SKM-1 treated with dmso at 0.1 percent for 144 hours (cell line): ENCODE measurements at regions not wholly inside any gene's neighbourhood (a gene's known extent, or its start where the extent isn't known, plus 50 kb on each side); places are given as distances from the start of the nearest gene placed in this dataset.

Experiments used
- DNase-seq: peaks from one replicate; lab custom pipeline; 2025; ENCODE audit not compliant: unreplicated experiment; lab: John Stamatoyannopoulos, UW

DNA sequence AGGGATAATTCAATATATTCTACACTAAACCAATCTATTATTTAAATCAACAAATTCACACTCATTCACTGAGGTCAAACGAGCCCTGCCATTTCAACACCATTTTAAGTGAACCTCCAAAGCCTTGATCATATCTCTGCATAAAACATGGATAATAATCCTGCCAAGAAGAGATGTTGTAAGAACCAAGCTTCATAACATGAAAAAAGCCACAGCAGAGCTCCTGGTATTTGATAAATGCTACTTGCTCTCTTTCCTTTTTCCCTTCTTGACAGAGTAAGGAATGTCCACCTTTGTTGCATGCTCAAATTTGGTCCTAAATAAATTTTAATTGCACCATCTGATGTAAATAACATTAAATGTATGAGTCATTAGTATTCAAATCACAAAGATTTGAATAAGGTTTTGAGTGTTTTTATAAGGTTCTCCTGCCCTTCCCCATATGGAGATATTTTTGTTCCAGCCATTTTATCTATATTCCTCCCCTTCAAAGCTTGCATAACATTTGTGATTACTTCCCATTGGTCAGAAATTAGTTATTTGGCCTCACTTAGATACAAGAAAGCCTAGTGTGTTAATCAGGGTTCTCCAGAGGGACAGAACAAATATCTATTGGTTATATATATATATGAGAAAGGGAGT is 318.8 kb downstream of the RND3 start:
- no peak for DNase-seq

GRCh38 chr2:150167711-150168110 is 319.8 kb downstream of the RND3 start:
- DNase-seq = no peak

- DNase-seq = no peak
These were observed 321.0 kb downstream of the RND3 start for GRCh38 chr2:150166313-150167051.

DNA sequence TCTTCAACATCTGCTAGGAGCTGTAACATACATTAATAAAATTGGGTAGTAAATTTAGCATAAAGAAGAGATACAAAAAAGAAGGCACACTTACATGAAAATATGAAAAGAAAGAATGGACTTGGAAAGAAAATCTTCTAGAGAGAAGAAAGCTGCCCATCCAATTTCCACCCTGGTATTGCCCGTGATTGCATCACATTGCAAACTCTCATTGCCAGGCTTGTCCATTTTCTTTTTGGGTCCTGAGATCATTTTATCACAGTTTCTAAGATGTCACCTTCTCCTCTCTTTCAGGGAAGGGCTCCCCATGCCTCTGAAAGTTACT is 321.5 kb downstream of the RND3 start:
- no peak for DNase-seq

- no peak for DNase-seq
These were observed 322.0 kb downstream of the RND3 start for GRCh38 chr2:150165442-150165841.

- no peak for DNase-seq
These were observed 325.1 kb downstream of the RND3 start for GRCh38 chr2:150162241-150162942.

GRCh38 chr2:150160058-150160457 is 327.4 kb downstream of the RND3 start:
- no peak for DNase-seq

- no peak for DNase-seq
These were observed 328.2 kb downstream of the RND3 start for GRCh38 chr2:150159300-150159699.

DNA sequence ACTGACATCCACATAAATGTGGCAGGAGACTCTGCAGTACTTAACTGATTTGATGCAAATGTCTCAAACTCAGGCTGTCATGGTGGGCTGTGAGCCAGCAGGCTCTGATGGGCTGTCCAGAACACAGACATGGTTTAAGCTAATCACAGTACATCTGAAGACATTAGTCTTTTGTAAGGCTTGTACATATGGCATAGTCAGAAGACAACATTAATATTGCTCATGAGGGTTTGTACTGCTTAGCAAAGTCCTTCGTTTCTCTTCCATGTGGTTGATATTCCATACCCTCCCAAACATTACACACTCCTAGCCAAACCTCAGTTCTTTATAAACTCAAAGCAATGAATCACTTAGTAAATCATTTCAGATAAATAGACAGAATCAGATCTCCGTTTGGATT is 330.6 kb downstream of the RND3 start:
- DNase-seq = no peak

- DNase-seq = no peak
These were observed 331.1 kb downstream of the RND3 start for GRCh38 chr2:150156415-150156814.

- no peak for DNase-seq
These were observed 333.1 kb downstream of the RND3 start for GRCh38 chr2:150154308-150154797.

GRCh38 chr2:150153646-150154307 is 333.7 kb downstream of the RND3 start:
- DNase-seq = no peak

DNA sequence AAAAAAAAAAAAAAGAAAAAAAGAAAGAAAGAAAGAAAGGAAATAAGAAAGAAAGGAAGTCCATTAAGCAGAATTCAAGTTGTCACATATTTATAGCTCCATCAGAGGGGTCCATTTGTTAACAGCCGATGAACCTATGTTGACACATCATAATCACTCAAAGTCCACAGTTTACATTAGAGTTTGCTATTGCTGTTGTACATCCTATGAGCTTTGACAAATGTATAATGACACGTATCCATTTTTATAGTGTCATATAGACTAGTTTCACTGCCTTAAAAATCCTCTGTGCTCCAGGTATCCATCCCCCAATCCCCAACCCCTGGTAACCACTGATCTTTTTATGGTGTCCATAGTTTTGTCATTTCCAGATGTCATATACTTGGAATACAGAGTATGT is 335.2 kb downstream of the RND3 start:
- DNase-seq = no peak

DNA sequence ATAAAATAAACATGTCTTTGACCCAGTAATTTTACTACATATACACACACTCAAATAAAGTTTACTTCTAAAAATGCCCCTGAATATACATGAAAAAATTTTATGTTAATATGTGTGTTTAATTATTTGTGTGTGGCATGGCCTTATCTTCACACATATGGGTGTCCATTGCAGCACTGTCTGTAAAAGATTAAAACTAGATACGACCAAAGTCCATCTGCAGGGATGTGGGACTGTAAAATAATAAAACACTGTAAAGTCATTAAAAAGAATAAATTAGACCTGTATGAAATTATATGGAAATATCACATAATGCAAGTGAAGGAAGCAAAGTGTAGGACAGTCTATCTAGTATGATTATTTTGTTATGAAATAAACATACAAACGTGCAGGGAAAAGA is 337.3 kb downstream of the RND3 start:
- no peak for DNase-seq

DNA sequence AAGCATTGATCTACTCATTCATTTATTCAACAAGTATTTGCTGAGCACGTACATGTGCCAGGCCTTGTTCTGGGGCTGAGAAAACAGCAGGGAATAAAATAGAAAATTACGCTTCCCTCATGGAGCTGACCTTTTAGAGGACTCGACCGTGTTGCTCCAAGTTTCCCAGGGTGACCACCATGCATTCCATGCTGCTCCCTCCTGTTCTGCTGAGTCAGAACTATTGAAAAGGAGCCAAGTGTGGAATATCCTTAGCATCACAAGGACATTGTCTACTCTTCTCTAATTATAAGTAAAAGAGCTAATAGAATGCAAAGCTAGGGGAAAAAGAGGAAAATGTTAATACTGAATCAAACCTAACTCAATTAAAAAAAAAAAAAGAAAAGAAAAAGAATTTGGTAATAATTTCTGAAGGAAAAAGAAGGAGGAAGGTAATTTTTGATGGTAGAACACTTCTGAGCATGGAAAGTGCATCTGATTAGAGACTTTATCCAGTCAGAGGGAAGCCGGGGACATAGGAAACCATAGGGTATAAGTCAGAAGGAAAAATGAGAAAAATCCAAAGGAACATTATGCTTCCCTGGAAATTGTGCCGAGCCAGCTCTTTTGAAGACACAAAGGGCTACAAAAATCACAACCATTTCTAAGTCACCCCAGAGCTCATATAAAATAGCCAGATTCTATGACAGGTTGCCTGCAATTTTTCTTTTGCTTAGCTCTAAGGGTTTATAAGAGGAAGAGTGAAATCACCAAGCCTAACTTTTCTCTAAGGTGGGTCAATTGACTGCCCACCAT is 339.4 kb downstream of the RND3 start:
- no peak for DNase-seq

- no peak for DNase-seq
These were observed 340.6 kb downstream of the RND3 start for GRCh38 chr2:150146879-150147278.

DNA sequence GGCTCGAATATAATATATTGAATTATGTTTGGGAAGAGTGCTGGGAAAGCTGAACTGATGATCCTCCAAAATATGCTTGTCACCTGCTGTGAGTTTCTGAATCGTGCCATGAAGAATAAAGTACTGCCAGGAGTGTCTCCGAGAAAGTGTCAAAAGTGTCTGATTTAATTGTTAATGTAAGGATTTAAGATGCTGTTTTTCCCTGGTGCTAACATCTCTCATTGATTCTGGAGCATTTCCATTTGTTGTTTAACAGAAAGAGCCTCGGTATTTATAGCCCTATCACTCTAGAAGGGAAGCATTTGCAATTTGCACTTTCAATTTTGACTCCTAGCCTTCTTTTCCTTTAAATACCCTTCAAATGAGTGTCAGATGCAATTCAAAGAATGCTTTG is 342.2 kb downstream of the RND3 start:
- no peak for DNase-seq

- DNase-seq = no peak
These were observed 342.7 kb downstream of the RND3 start for GRCh38 chr2:150144546-150145298.

DNA sequence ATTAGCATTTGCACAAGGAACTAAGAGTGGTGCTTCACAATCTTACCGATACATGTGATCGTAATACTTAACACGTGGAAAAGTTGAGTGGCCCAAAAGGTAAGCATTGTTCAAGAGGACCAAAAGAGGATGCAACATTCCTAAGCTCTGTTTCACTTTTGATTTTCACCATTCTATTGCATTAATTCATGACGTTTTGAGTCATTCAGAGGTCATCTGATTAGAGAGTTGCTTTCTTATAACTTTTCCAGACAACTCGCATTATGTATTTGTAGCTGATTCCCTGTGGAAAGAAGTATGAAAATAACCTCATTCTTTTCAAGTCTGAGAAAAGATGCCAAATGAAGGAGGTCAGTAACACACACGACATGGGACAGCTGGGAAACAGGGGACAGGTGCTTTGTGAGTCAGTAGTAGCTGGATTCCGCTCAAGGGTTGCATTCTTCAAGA is 344.4 kb downstream of the RND3 start:
- DNase-seq = no peak

GRCh38 chr2:150142561-150142960 is 344.9 kb downstream of the RND3 start:
- no peak for DNase-seq
